RWPE1 (cell line): ENCODE measurements at regions not wholly inside any gene's neighbourhood (a gene's known extent, or its start where the extent isn't known, plus 50 kb on each side); places are given as distances from the start of the nearest gene placed in this dataset.

Experiments
- CTCF ChIA-PET: fragments of 350-600 bp; sonication (Branson Sonifier 250); formaldehyde crosslinking; extraction: SDS; loops from one replicate; lab custom pipeline; 2021; lab: Yijun Ruan, JAX
- POLR2A ChIA-PET: fragments of 400-600 bp; formaldehyde crosslinking; extraction: SDS; loops from one replicate; lab custom pipeline; 2020; ENCODE audit warnings: antibody characterized with exemption; ENCODE audit not compliant: low non-redundant PET; lab: Yijun Ruan, JAX
- DNase-seq: peaks from one replicate; pipeline ENCODE4 v3.0.0; 2012; ENCODE audit warnings: low spot score
- H3K27ac ChIP-seq: fragments of 450-650 bp; 2 replicates; pipeline ENCODE4 v1.5.1; 2017
- TF ChIP-seq, protein P1 (sequence below): fragments of 450-650 bp; conservative IDR thresholded peaks from 2 replicates; pipeline ENCODE4 v1.5.1; 2017; ENCODE audit warnings: low read depth, mild to moderate bottlenecking

DNA sequence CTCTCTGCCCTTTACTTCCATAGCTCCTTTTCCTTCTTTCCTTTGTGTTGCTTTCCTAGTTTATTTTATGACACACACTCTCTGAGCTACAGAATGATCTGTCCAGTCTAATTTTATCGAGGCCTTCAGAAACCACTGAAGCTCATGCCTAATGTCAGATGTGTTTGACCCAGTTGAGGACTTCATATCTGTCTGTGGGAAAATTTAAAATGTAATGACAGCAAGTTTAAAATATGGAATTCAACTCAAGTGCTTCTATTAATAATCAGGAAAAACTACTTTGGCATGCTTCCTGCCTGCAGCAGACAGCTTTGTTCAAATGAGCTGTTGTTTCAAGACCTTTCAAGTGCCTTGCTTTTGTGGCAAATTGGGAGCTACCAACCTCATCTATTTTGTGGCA is 261.8 kb upstream of the MTNR1B start:
- ChIA-PET CTCF (no interaction called here), POLR2A (no interaction called here)
- TF ChIP-seq, protein P1, sequence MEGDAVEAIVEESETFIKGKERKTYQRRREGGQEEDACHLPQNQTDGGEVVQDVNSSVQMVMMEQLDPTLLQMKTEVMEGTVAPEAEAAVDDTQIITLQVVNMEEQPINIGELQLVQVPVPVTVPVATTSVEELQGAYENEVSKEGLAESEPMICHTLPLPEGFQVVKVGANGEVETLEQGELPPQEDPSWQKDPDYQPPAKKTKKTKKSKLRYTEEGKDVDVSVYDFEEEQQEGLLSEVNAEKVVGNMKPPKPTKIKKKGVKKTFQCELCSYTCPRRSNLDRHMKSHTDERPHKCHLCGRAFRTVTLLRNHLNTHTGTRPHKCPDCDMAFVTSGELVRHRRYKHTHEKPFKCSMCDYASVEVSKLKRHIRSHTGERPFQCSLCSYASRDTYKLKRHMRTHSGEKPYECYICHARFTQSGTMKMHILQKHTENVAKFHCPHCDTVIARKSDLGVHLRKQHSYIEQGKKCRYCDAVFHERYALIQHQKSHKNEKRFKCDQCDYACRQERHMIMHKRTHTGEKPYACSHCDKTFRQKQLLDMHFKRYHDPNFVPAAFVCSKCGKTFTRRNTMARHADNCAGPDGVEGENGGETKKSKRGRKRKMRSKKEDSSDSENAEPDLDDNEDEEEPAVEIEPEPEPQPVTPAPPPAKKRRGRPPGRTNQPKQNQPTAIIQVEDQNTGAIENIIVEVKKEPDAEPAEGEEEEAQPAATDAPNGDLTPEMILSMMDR = no peak

GRCh38 chr11:92709329-92709728 is 260.1 kb upstream of the MTNR1B start:
- DNase-seq = no peak
- no peak overlapping the region for H3K27ac ChIP-seq
- TF ChIP-seq, protein P1 = no peak
- POLR2A ChIA-PET = no interaction called here
- CTCF ChIA-PET = interaction anchor here (0.6 kb wide), 1 partner anchor 346 kb away, joined by 3 read pairs; no protein-coding TSS in a partner anchor

More for the DNA sequence above, 261.8 kb upstream of the MTNR1B start:
- no peak overlapping the region for H3K27ac ChIP-seq
- DNase-seq = no peak

DNA sequence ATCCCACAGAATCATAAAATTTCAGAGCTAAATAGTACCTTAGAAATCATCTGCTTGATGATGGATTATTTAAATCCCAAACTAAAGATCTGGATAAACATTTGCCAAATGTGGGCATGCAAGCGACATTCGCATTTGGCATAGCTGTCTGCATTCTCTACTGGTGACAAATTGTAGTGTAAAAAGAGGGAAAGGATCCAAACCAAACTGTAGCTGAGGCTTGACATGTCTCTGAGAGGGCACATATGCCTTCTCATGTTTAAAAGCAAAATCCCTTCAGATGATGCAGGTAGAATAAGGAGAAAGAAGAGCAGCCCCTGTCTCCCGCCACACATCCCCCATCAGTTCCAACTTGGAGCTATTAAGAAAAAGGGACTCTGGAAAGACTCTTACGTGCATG is 257.5 kb upstream of the MTNR1B start:
- ChIA-PET CTCF (no interaction called here), POLR2A (no interaction called here)
- no peak overlapping the region for H3K27ac ChIP-seq
- TF ChIP-seq, protein P1 = no peak
- DNase-seq = no peak

DNA sequence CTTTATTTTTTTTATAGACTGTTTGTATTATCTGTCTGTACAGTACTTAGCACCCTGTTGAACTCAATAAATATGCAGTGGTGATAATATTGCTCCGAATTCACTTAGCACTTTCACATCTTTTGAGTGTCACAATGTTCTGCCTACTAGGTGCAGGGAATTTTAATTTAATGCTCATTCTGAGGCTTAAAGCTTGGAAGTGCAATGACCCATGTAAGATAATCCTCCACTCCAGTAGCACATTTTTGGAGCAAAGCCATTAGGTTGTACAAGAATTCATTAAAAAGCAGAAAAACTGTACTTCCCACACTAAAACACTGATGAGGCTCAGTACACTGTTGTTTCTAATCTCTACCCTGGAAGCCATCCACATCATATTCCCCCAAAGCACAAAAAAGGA is 255.3 kb upstream of the MTNR1B start:
- CTCF ChIA-PET = no interaction called here
- TF ChIP-seq, protein P1 = no peak
- POLR2A ChIA-PET = no interaction called here
- no peak for DNase-seq
- H3K27ac ChIP-seq = no peak overlapping the region

- H3K27ac ChIP-seq = no peak overlapping the region
- POLR2A ChIA-PET = no interaction called here
- peak; percentile 5 for DNase-seq
- CTCF ChIA-PET = interaction anchor here (0.7 kb wide), 1 partner anchor 37 kb away, joined by 3 read pairs; no protein-coding TSS in a partner anchor
- TF ChIP-seq, protein P1 = no peak
These were observed 252.2 kb upstream of the MTNR1B start for GRCh38 chr11:92717240-92717639.

GRCh38 chr11:92720385-92720784 is 249.1 kb upstream of the MTNR1B start:
- TF ChIP-seq, protein P1 = no peak

DNA sequence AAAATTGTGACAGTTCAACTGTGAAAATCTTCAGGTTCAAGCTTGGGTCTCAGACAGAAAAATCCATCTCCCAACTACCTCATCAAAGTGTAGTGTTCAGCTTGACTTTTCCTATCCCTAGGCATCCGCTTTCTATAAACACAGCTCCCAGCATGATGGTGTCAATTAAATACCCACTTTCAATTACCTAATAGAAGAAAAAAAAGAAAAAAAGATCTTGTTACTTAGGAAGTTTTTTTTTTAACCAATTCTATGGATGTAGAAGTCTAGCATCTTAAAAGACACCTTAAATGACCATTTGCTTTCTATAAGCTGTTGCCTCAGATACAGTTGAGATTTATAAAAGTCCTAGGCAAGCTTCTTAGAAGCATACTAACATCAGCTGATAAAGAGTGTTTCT is 244.1 kb upstream of the MTNR1B start:
- POLR2A ChIA-PET = no interaction called here
- no peak for DNase-seq
- H3K27ac ChIP-seq = no peak overlapping the region
- CTCF ChIA-PET = interaction anchor here (0.5 kb wide), 1 partner anchor 1031 kb away, joined by 3 read pairs; no protein-coding TSS in a partner anchor
- TF ChIP-seq, protein P1 = no peak

More at GRCh38 chr11:92720385-92720784, 249.1 kb upstream of the MTNR1B start:
- DNase-seq = no peak
- ChIA-PET CTCF (no interaction called here), POLR2A (no interaction called here)
- no peak overlapping the region for H3K27ac ChIP-seq
